Astrocyte (in vitro differentiated cells and primary cell): ENCODE measurements at regions not wholly inside any gene's neighbourhood (a gene's known extent, or its start where the extent isn't known, plus 50 kb on each side); places are given as distances from the start of the nearest gene placed in this dataset.

Source experiments
- DNase-seq: peaks from one replicate; pipeline ENCODE4 v3.0.0-alpha.2; 2010; ENCODE audit warnings: low read depth
- FAIRE-seq: peaks from 2 replicates; lab custom pipeline; 2011; peaks lifted over from hg19 to GRCh38; lab: Jason Lieb, UNC
- H2AFZ ChIP-seq: 2 replicates; pipeline ENCODE4 v1.6.0; 2012; ENCODE audit warnings: low read depth, low read length, inconsistent platforms
- H3K27ac ChIP-seq: 2 replicates; pipeline ENCODE4 v1.5.1; 2011; ENCODE audit warnings: low read depth, low read length, inconsistent platforms
- H3K27me3 ChIP-seq: 2 replicates; pipeline ENCODE4 v1.6.0; 2011; ENCODE audit warnings: low read length, inconsistent platforms; ENCODE audit not compliant: insufficient read depth
- H3K36me3 ChIP-seq: 2 replicates; pipeline ENCODE4 v1.5.1; 2011; ENCODE audit warnings: low read length, inconsistent platforms; ENCODE audit not compliant: insufficient read depth
- H3K4me1 ChIP-seq: 2 replicates; pipeline ENCODE4 v1.5.1; 2011; ENCODE audit warnings: low read length, inconsistent platforms; ENCODE audit not compliant: insufficient read depth
- H3K4me2 ChIP-seq: 2 replicates; pipeline ENCODE4 v1.6.0; 2012; ENCODE audit warnings: low read length, inconsistent platforms
- H3K4me3 ChIP-seq: 2 replicates; pipeline ENCODE4 v1.5.1; 2011; ENCODE audit warnings: low read depth, mild to moderate bottlenecking, low read length, inconsistent platforms; ENCODE audit not compliant: insufficient read depth
- H3K79me2 ChIP-seq: 2 replicates; pipeline ENCODE4 v1.6.0; 2012; ENCODE audit warnings: mild to moderate bottlenecking, low read length, inconsistent platforms; ENCODE audit not compliant: insufficient read depth
- H3K9ac ChIP-seq: 2 replicates; pipeline ENCODE4 v1.6.0; 2012; ENCODE audit warnings: mild to moderate bottlenecking, low read length, inconsistent platforms
- H3K9me3 ChIP-seq: 2 replicates; pipeline ENCODE4 v1.5.1; 2012; ENCODE audit warnings: low read depth, mild to moderate bottlenecking, low read length, inconsistent platforms; ENCODE audit not compliant: insufficient read depth
- H4K20me1 ChIP-seq: 2 replicates; pipeline ENCODE4 v1.6.0; 2012; ENCODE audit warnings: low read length, inconsistent platforms; ENCODE audit not compliant: insufficient read depth
- H3K27ac Mint-ChIP-seq: one replicate; pipeline ENCODE4 v1.8.0; 2021; ENCODE audit warnings: mild to moderate bottlenecking, mixed read lengths; ENCODE audit not compliant: unreplicated experiment
- H3K27me3 Mint-ChIP-seq: one replicate; pipeline ENCODE4 v1.8.0; 2021; ENCODE audit warnings: low read depth, mixed read lengths; ENCODE audit not compliant: unreplicated experiment
- H3K36me3 Mint-ChIP-seq: one replicate; pipeline ENCODE4 v1.8.0; 2021; ENCODE audit warnings: low read depth, mixed read lengths; ENCODE audit not compliant: unreplicated experiment
- H3K4me1 Mint-ChIP-seq: one replicate; pipeline ENCODE4 v1.8.0; 2021; ENCODE audit warnings: low read depth, mixed read lengths; ENCODE audit not compliant: unreplicated experiment
- H3K4me3 Mint-ChIP-seq: one replicate; pipeline ENCODE4 v1.8.0; 2021; ENCODE audit warnings: mild to moderate bottlenecking, moderate library complexity, mixed read lengths; ENCODE audit not compliant: unreplicated experiment
- H3K9me3 Mint-ChIP-seq: one replicate; pipeline ENCODE4 v1.8.0; 2021; ENCODE audit warnings: mild to moderate bottlenecking, mixed read lengths; ENCODE audit not compliant: unreplicated experiment
- EZH2 ChIP-seq: IDR thresholded peaks from 2 replicates; pipeline ENCODE4 v1.6.1; 2012; ENCODE audit warnings: mild to moderate bottlenecking, low read length, inconsistent platforms; ENCODE audit not compliant: insufficient read depth
- TF ChIP-seq, protein P1 (sequence below): IDR thresholded peaks from 2 replicates; pipeline ENCODE4 v1.5.1; 2011; ENCODE audit warnings: low read depth, mild to moderate bottlenecking, inconsistent platforms, low read length, moderate library complexity; ENCODE audit not compliant: insufficient read depth

- Mint-ChIP-seq H3K4me3 (no peak overlapping the region), H3K4me1 (peaks cover 28% of the 10 kb centered on the region), H3K36me3 (no peaks in the 10 kb centered on the region), H3K9me3 (no peaks in the 10 kb centered on the region), H3K27me3 (no peaks in the 10 kb centered on the region), H3K27ac (peak overlapping the region; percentile 78)
- H3K79me2 ChIP-seq = no peaks in the 10 kb centered on the region
- no peak for TF ChIP-seq EZH2
- TF ChIP-seq, protein P1, sequence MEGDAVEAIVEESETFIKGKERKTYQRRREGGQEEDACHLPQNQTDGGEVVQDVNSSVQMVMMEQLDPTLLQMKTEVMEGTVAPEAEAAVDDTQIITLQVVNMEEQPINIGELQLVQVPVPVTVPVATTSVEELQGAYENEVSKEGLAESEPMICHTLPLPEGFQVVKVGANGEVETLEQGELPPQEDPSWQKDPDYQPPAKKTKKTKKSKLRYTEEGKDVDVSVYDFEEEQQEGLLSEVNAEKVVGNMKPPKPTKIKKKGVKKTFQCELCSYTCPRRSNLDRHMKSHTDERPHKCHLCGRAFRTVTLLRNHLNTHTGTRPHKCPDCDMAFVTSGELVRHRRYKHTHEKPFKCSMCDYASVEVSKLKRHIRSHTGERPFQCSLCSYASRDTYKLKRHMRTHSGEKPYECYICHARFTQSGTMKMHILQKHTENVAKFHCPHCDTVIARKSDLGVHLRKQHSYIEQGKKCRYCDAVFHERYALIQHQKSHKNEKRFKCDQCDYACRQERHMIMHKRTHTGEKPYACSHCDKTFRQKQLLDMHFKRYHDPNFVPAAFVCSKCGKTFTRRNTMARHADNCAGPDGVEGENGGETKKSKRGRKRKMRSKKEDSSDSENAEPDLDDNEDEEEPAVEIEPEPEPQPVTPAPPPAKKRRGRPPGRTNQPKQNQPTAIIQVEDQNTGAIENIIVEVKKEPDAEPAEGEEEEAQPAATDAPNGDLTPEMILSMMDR = no peak
- peak; percentile 96 for DNase-seq
- no peaks in the 10 kb centered on the region for H3K9me3 ChIP-seq
- H3K36me3 ChIP-seq = no peaks in the 10 kb centered on the region
- peaks cover 23% of the 10 kb centered on the region for H3K4me1 ChIP-seq
- no peak overlapping the region for H3K27ac ChIP-seq
- H2AFZ ChIP-seq = no peak overlapping the region
- H3K4me3 ChIP-seq = no peak overlapping the region
- H4K20me1 ChIP-seq = no peaks in the 10 kb centered on the region
- no peak overlapping the region for H3K9ac ChIP-seq
- no peak for FAIRE-seq
- H3K27me3 ChIP-seq = peaks cover 14% of the 10 kb centered on the region
- H3K4me2 ChIP-seq = peak overlapping the region; percentile 34
These were observed 71.5 kb upstream of the ADO start for GRCh38 chr10:62732841-62733653.

GRCh38 chr10:62733654-62734293, 70.7 kb upstream of the ADO start:
- peak; percentile 13 for DNase-seq
- H3K9me3 Mint-ChIP-seq = no peaks in the 10 kb centered on the region
- Histone ChIP-seq H3K9ac (no peak overlapping the region), H3K4me3 (no peak overlapping the region), H3K4me2 (no peak overlapping the region), H3K27me3 (peaks cover 13% of the 10 kb centered on the region), H3K36me3 (no peaks in the 10 kb centered on the region), H3K9me3 (no peaks in the 10 kb centered on the region), H3K27ac (no peak overlapping the region), H2AFZ (no peak overlapping the region), H3K4me1 (peaks cover 23% of the 10 kb centered on the region), H3K79me2 (no peaks in the 10 kb centered on the region), H4K20me1 (no peaks in the 10 kb centered on the region)
- peak overlapping the region; percentile 78 for H3K27ac Mint-ChIP-seq
- no peak for FAIRE-seq
- peaks cover 26% of the 10 kb centered on the region for H3K4me1 Mint-ChIP-seq
- no peak overlapping the region for H3K4me3 Mint-ChIP-seq
- TF ChIP-seq EZH2 = no peak
- TF ChIP-seq, protein P1 = no peak
- no peaks in the 10 kb centered on the region for H3K27me3 Mint-ChIP-seq
- no peaks in the 10 kb centered on the region for H3K36me3 Mint-ChIP-seq
